Kidney (tissue), 13 donors: ENCODE measurements at regions not wholly inside any gene's neighbourhood (a gene's known extent, or its start where the extent isn't known, plus 50 kb on each side); places are given as distances from the start of the nearest gene placed in this dataset.
A peak's percentile ranks its signal among the peaks of the same experiment; 100 is the strongest.

Experiments used
- DNase-seq, 5 donors: peaks; one replicate each; pipeline ENCODE4 v3.0.0-alpha.2; 2013 to 2020
- FAIRE-seq: peaks from 2 replicates; lab custom pipeline; 2012; peaks lifted over from hg19 to GRCh38; lab: Jason Lieb, UNC
- H3K27ac ChIP-seq, 2 donors: one replicate each; pipeline ENCODE4 v1.7.0; 2013; ENCODE audit warnings: low read depth in 2 of 2, low read length in 2 of 2, inconsistent platforms in 1 of 2
- H3K27me3 ChIP-seq: one replicate; pipeline ENCODE4 v1.7.1; 2013; ENCODE audit warnings: low read length, inconsistent platforms; ENCODE audit not compliant: control insufficient read depth, insufficient read depth
- H3K36me3 ChIP-seq, 3 donors: one replicate each; pipeline versions ENCODE4 v1.7.0 to v1.7.1; 2013; ENCODE audit warnings: low read length in 3 of 3, control low read depth in 1 of 3, inconsistent platforms in 1 of 3; ENCODE audit not compliant: insufficient read depth in 3 of 3, control insufficient read depth in 2 of 3
- H3K4me1 ChIP-seq, 3 donors: one replicate each; pipeline versions ENCODE4 v1.7.0 to v1.7.1; 2013; ENCODE audit warnings: low read length in 3 of 3, inconsistent platforms in 1 of 3, low read depth in 1 of 3; ENCODE audit not compliant: control insufficient read depth in 2 of 3, insufficient read depth in 2 of 3
- H3K4me3 ChIP-seq, 3 donors: one replicate each; pipeline versions ENCODE4 v1.7.0 to v1.8.1; 2013; ENCODE audit warnings: low read length in 3 of 3, control low read depth in 1 of 3, inconsistent platforms in 1 of 3
- H3K9ac ChIP-seq, 3 donors: one replicate each; pipeline versions ENCODE4 v1.7.0 to v1.7.1; 2013; ENCODE audit warnings: low read length in 3 of 3, control low read depth in 1 of 3, inconsistent platforms in 1 of 3
- H3K9me3 ChIP-seq, 3 donors: one replicate each; pipeline versions ENCODE4 v1.7.0 to v1.7.1; 2013; ENCODE audit warnings: low read length in 3 of 3, control low read depth in 1 of 3, inconsistent platforms in 1 of 3; ENCODE audit not compliant: control insufficient read depth in 2 of 3, insufficient read depth in 1 of 3
- intact Hi-C: fragments of 100-400 bp; cut with DNase I; formaldehyde crosslinking; loops from one replicate; pipeline ENCODE4 v1.11.1; 2022
- TF ChIP-seq, protein P1 (sequence below): IDR thresholded peaks from 3 replicates; pipeline ENCODE4 v1.5.1; 2012; ENCODE audit warnings: mild to moderate bottlenecking, moderate library complexity, borderline replicate concordance; ENCODE audit not compliant: insufficient read depth; ENCODE audit errors: extremely low read depth
- donor health status: control.
- donor health status: control.
- donor health status: control.
- donor health status: control.
- donor health status: control.
- donor health status: DM: yes; HTN: yes; CAD: no.
- donor health status: Normal renal cell carcinoma (clear cell type).

DNA sequence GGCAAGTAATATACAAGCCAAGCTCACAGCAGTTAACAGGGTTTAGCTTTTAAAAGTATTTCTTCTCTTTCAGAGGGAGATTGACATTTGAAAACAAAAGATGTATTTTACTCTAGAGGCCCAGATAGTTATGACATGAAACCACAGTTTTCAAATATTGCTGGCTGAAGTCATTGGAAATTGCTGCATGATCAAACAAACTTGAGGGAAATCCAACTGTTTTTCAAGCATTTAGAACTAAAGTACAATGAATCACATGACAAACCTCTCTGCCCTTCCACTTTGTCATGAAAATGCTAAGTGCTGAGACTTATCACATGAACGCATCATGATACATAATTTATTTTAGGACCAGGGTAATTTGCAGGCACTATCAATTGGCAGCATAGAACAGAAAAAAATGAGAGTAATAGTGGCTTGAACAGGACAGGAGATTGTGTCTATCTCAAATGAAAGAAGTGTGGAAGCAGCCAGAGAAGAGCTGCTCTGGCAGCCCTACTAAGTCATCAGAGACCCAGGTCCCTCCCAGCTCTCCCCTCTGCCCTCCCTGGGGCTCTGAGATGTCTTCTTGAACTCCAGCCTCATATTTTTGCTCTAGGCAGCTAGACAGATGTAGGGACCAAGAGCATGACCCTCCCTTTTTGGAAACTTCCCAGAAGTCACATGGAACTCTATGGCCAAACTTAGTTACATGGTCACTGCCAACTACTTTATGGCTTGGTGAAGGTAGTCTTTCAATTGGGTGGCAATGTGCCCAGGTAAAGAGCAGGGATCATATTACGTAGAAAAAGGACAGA is 90.1 kb upstream of the PELI2 start:
- H3K36me3 ChIP-seq, result no peaks in the 10 kb centered on the region
- DNase-seq (peak in 1 of 5 donors; percentile 58), FAIRE-seq (no peak)
- H3K4me1 ChIP-seq, result no peaks in the 10 kb centered on the region
- H3K9ac ChIP-seq, result no peak overlapping the region
- TF ChIP-seq, protein P1, sequence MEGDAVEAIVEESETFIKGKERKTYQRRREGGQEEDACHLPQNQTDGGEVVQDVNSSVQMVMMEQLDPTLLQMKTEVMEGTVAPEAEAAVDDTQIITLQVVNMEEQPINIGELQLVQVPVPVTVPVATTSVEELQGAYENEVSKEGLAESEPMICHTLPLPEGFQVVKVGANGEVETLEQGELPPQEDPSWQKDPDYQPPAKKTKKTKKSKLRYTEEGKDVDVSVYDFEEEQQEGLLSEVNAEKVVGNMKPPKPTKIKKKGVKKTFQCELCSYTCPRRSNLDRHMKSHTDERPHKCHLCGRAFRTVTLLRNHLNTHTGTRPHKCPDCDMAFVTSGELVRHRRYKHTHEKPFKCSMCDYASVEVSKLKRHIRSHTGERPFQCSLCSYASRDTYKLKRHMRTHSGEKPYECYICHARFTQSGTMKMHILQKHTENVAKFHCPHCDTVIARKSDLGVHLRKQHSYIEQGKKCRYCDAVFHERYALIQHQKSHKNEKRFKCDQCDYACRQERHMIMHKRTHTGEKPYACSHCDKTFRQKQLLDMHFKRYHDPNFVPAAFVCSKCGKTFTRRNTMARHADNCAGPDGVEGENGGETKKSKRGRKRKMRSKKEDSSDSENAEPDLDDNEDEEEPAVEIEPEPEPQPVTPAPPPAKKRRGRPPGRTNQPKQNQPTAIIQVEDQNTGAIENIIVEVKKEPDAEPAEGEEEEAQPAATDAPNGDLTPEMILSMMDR, result no peak
- H3K27me3 ChIP-seq, result no peaks in the 10 kb centered on the region
- H3K27ac ChIP-seq, result peak overlapping the region in 1 of 2 donors; percentile 40
- no peaks in the 10 kb centered on the region for H3K9me3 ChIP-seq
- intact Hi-C loops, result no loop called here
- H3K4me3 ChIP-seq, result no peak overlapping the region

DNA sequence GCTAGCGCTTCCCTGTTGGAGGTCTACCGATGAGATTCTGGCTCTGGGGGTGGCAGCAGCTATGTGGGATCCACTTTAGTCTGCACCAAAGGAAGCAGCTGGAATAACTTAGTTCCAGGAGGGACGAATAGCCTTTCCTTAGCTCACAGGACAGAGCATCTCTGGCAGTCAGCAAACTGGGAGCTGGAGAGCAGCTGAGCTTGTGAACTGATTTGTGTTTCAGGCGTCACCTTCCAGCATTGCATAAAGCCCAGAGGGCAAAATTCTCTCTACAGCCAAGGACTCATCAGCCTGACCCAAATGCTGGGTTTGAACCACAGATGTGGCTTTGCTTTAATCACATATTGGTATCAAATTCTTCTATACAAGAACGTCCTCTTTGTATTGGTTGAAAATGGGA is 81.9 kb upstream of the PELI2 start:
- no peak overlapping the region for H3K27ac ChIP-seq
- H3K9ac ChIP-seq, result no peak overlapping the region
- no peak for DNase-seq
- H3K9me3 ChIP-seq, result no peaks in the 10 kb centered on the region
- no peaks in the 10 kb centered on the region for H3K27me3 ChIP-seq
- intact Hi-C loops, result no loop called here
- H3K4me1 ChIP-seq, result no peaks in the 10 kb centered on the region
- no peaks in the 10 kb centered on the region for H3K36me3 ChIP-seq
- no peak overlapping the region for H3K4me3 ChIP-seq
- TF ChIP-seq, protein P1, result no peak
- no peak for FAIRE-seq

DNA sequence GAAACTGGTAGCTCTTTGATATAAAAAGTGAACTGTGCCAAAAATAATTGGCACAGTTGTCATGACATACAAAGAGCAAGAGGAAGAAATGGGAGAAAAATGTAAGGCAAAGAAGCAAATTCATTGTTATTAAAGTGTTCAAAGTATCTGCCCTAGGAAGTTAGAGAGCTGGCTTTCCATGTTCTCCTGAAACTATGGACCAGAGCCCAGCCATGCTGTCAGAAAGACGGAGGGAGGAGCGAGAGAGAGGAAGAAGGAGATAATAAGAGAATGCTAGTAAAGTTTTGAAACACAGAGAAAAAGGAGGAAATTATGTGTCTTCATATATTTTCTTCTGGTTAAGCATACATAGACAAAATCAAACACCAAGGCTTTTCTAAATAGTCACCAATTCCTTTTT is 78.1 kb upstream of the PELI2 start:
- Histone ChIP-seq H3K9me3 (no peaks in the 10 kb centered on the region), H3K36me3 (no peaks in the 10 kb centered on the region), H3K4me3 (no peak overlapping the region), H3K4me1 (no peaks in the 10 kb centered on the region), H3K27ac (no peak overlapping the region), H3K9ac (no peak overlapping the region), H3K27me3 (no peaks in the 10 kb centered on the region)
- TF ChIP-seq, protein P1, result no peak
- no peak for FAIRE-seq
- DNase-seq, result no peak
- intact Hi-C loops, result no loop called here
